GM12875 (cell line): ENCODE measurements at regions not wholly inside any gene's neighbourhood (a gene's known extent, or its start where the extent isn't known, plus 50 kb on each side); places are given as distances from the start of the nearest gene placed in this dataset.

Experiments used
- H3K4me3 ChIP-seq: one replicate; pipeline ENCODE4 v1.5.1; 2011; ENCODE audit warnings: low read depth, low read length, control low read depth
- TF ChIP-seq, protein P1 (sequence below): IDR thresholded peaks from 2 replicates; pipeline ENCODE4 v1.5.1; 2011; ENCODE audit warnings: low read depth, mild to moderate bottlenecking, control low read depth, inconsistent platforms, low read length, moderate library complexity, borderline replicate concordance; ENCODE audit not compliant: insufficient read depth

DNA sequence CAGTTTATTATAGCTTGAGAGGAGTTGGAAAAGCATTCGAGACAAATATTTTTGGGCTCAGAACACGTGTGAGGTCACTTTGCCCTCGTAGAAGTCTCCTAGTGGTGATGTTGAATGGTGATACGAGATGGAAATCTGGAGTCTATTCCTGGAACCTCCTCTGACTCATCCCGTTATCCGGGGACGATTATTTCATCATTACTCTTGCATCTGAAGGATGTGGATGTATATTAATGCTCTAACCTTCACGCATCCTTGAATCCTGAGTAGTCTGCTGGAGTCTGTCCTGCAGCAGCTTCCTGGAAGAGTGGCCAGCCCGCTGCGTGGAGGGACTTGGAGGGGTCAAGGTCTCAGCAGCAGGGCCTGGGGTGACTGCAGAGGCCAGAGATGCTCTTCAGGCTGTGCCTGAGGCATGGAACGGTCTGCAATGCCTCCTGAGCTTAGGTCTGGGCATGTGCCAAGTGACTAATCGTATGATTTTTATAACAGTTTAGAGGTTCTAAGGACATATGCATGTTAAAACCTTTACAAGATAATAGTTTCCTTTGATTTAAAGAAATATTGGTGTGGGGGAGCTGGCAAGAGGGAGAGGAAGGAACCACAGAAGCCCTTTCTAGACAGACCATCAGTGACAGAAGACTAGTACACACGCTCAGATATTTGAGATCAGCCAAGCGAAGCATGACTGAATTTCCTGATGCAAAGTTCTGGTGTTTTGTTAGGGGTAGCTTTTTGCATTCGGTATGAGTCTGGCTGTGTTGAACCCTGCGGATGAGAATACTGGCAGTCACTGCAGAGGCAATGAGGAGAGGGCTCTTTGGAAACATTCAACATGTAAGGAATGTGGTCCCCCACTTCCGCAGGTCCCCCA is 400.2 kb downstream of the QKI start:
- TF ChIP-seq, protein P1, sequence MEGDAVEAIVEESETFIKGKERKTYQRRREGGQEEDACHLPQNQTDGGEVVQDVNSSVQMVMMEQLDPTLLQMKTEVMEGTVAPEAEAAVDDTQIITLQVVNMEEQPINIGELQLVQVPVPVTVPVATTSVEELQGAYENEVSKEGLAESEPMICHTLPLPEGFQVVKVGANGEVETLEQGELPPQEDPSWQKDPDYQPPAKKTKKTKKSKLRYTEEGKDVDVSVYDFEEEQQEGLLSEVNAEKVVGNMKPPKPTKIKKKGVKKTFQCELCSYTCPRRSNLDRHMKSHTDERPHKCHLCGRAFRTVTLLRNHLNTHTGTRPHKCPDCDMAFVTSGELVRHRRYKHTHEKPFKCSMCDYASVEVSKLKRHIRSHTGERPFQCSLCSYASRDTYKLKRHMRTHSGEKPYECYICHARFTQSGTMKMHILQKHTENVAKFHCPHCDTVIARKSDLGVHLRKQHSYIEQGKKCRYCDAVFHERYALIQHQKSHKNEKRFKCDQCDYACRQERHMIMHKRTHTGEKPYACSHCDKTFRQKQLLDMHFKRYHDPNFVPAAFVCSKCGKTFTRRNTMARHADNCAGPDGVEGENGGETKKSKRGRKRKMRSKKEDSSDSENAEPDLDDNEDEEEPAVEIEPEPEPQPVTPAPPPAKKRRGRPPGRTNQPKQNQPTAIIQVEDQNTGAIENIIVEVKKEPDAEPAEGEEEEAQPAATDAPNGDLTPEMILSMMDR: no peak

DNA sequence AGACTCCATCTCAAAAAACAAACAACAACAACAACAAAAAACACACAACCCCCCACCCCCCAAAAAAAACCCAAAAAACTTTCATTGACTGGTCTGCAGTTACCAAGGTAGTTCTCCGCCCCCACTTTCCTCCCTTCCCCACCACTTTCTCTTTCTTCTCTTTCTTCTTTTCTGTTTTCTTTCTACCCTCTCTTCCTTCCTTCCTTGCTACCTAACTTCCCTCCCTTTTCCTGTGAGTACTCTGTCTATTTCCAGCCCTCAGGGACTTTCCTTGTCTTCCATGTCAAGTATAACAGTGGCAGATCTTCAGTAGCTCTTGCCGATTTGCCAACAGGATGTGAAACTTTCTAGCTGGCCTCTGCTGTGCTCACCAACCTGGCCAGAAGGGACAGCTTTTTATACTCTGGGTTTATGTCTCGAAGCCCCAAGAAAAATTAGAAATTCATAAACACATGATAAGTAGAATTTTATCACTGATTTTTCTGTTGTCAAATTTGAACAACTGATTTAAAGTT is 399.5 kb downstream of the QKI start:
- TF ChIP-seq, protein P1: no peak

More for the DNA sequence above, 400.2 kb downstream of the QKI start:
- H3K4me3 ChIP-seq: no peak overlapping the region

DNA sequence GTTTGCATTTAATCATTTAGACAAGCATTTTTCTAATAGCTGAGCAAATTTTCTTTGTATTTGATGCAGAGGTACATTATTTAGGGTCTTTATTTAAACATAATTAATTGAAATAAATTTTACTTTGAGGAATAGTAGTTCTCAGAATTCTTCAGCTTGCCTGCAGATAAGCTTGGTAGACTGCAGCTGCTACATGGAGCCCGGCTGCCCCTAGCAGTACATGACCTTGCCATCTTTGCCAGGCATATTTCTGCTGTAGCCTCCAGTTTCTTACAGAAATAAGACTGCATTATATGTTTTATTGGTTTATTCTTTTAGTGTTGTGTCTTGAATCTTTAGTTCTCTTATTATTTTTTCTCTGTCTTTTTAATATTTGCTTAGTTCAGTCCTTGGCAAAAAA is 396.8 kb downstream of the QKI start:
- H3K4me3 ChIP-seq: no peak overlapping the region

More for the DNA sequence above, 399.5 kb downstream of the QKI start:
- no peak overlapping the region for H3K4me3 ChIP-seq

DNA sequence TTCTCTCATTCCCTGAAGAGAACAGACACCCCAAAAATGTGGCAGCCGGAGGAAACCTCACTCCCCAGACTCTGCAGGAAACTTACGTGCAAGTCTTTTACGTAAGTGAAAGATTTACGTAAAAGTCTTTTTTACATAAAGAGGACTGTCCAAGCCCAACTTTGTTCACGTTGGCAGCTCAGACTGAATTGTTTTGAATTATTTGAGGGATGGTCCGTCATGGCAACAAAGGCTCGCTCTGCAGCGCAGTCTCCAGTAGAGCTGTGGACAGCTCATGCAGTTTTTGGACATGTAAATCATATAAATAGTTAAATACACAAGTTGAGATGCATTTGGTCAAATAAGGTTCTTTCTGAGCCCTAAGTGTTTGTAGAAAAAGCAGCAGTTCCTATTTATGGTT is 394.8 kb downstream of the QKI start:
- H3K4me3 ChIP-seq: no peak overlapping the region
- TF ChIP-seq, protein P1: no peak

More for the DNA sequence above, 396.8 kb downstream of the QKI start:
- TF ChIP-seq, protein P1: no peak

DNA sequence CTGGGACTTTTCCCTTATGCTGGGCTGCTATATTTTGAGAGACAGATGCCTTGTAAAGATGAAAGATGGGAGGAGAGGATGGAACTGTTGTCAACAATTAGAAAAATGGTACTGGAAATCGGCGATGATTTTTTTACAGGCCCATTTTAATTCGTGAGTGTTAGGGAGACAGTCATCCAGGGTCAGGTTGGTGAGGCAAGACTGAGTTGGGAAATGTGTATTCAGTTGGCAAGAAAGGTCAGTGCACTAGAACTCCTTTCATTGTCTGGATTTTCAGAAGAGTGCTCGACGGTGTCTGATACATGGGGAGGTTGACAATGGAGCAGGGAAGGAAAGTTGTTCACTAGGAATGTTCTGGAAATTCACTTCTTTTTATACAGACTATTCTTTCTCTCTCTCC is 394.4 kb downstream of the QKI start:
- H3K4me3 ChIP-seq: no peak overlapping the region
- TF ChIP-seq, protein P1: no peak

DNA sequence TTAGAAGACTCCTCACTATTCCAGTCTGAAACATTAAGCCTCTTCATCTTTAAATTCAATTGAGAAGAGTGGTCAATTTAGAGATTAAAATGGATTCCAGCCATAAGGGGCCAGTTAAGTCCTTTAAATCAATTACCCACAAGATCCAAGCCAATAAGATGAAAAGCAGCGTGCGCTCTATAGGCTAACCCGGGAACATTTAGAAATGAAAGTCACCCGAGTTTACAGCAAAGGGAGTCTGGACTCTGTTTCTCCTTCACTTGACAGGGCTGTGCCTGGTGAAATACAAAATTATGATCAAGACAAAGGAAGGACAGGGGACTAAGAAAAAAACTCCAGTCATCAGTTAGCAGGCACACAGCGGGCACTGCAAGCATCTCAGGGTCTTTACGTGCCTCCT is 393.7 kb downstream of the QKI start:
- TF ChIP-seq, protein P1: no peak
- no peak overlapping the region for H3K4me3 ChIP-seq
